ENCODE measurements at regions not wholly inside any gene's neighbourhood (a gene's known extent, or its start where the extent isn't known, plus 50 kb on each side); places are given as distances from the start of the nearest gene placed in this dataset.

DNA sequence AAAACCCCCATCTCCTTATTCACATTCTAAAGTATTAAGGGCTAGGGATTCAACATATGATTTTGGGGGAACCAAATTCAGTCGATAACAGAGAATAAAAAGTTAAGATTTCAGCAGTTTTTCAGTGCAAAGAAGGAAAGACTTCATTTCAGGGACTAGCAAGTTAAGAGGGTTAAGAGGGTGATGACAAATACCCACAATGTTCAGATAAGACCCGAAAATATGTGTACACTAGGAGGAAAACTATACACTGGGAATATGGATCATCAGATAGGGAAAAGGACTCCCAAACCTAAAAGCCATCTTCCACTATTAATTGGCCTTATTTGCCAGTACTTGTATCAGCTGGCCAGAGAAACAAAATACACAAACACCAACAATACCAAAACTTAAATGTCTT, 824.2 kb downstream of the SLC16A7 start:
- Histone ChIP-seq H2AFZ (no peak overlapping the region), H3K4me1 (no peaks in the 10 kb centered on the region), H3K4me3 (ENCODE audit: low read depth, low read length) (no peak overlapping the region), H3K9me3 (ENCODE audit: control insufficient read depth, low read length) (no peaks in the 10 kb centered on the region), H3K79me2 (no peaks in the 10 kb centered on the region), H3K9ac (no peak overlapping the region), H3K27me3 (ENCODE audit: control insufficient read depth, insufficient read depth, low read length) (no peaks in the 10 kb centered on the region), H3K4me2 (ENCODE audit: low read length) (no peak overlapping the region), H3K36me3 (ENCODE audit: control insufficient read depth, insufficient read depth, low read length) (no peaks in the 10 kb centered on the region), H3K27ac (no peak overlapping the region)
- TF ChIP-seq, protein P1, sequence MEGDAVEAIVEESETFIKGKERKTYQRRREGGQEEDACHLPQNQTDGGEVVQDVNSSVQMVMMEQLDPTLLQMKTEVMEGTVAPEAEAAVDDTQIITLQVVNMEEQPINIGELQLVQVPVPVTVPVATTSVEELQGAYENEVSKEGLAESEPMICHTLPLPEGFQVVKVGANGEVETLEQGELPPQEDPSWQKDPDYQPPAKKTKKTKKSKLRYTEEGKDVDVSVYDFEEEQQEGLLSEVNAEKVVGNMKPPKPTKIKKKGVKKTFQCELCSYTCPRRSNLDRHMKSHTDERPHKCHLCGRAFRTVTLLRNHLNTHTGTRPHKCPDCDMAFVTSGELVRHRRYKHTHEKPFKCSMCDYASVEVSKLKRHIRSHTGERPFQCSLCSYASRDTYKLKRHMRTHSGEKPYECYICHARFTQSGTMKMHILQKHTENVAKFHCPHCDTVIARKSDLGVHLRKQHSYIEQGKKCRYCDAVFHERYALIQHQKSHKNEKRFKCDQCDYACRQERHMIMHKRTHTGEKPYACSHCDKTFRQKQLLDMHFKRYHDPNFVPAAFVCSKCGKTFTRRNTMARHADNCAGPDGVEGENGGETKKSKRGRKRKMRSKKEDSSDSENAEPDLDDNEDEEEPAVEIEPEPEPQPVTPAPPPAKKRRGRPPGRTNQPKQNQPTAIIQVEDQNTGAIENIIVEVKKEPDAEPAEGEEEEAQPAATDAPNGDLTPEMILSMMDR (IDR thresholded peaks at IDR 0.05), result no peak

DNA sequence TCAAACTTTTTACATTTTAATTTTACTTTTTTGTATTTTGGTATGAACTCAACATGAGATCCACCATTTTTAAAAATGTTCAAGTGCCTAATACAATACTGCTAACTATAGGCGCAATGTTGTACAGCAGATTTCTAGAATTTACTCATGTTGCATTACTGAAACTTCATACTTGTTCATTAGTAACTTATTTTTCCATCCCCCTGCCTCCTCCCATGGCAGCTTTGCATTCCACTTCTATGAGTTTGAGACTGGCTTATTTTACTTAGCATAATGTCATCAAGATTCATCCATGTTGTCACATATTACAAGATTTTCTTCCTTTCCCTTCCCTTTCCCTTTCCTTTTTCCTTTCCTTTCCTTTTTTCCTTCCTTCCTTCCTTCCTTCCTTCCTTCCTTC, 825.9 kb downstream of the SLC16A7 start:
- Histone ChIP-seq H3K79me2 (no peaks in the 10 kb centered on the region), H3K36me3 (ENCODE audit: control insufficient read depth, insufficient read depth, low read length) (no peaks in the 10 kb centered on the region), H3K4me3 (ENCODE audit: low read depth, low read length) (no peak overlapping the region), H3K27ac (no peak overlapping the region), H3K27me3 (ENCODE audit: control insufficient read depth, insufficient read depth, low read length) (no peaks in the 10 kb centered on the region), H2AFZ (no peak overlapping the region), H3K4me2 (ENCODE audit: low read length) (no peak overlapping the region), H3K4me1 (no peaks in the 10 kb centered on the region), H3K9ac (no peak overlapping the region), H3K9me3 (ENCODE audit: control insufficient read depth, low read length) (no peaks in the 10 kb centered on the region)
- TF ChIP-seq, protein P1 (IDR thresholded peaks at IDR 0.05), result no peak

DNA sequence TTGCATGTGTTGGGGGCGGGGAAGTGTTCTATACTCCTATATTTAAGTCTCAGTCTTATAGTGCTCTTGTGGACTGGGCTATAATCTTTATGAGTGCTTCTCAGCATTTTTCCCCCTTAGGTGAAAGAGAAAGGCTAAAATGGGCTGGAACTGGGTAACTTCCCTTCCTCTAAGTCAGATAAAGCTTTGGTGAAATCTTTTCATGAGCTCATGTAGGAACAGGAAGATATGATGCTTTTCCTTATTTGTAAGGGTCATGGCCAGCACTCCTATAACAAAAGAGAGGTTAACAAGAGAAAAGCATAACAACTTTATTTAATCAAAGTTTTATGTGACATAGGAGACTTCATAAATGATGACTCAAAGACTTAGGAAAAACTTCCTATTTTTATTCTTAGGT, 841.5 kb downstream of the SLC16A7 start:
- H3K36me3 ChIP-seq (ENCODE audit: control insufficient read depth, insufficient read depth, low read length), result no peaks in the 10 kb centered on the region
- H3K4me1 ChIP-seq, result no peaks in the 10 kb centered on the region
- no peaks in the 10 kb centered on the region for H3K9me3 ChIP-seq (ENCODE audit: control insufficient read depth, low read length)
- no peaks in the 10 kb centered on the region for H3K79me2 ChIP-seq
- H3K27me3 ChIP-seq (ENCODE audit: control insufficient read depth, insufficient read depth, low read length), result no peaks in the 10 kb centered on the region
- H3K27ac ChIP-seq, result no peak overlapping the region
- TF ChIP-seq, protein P1 (IDR thresholded peaks at IDR 0.05), result no peak
- no peak overlapping the region for H3K4me2 ChIP-seq (ENCODE audit: low read length)
- no peak overlapping the region for H3K4me3 ChIP-seq (ENCODE audit: low read depth, low read length)
- no peak overlapping the region for H2AFZ ChIP-seq
- no peak overlapping the region for H3K9ac ChIP-seq

DNA sequence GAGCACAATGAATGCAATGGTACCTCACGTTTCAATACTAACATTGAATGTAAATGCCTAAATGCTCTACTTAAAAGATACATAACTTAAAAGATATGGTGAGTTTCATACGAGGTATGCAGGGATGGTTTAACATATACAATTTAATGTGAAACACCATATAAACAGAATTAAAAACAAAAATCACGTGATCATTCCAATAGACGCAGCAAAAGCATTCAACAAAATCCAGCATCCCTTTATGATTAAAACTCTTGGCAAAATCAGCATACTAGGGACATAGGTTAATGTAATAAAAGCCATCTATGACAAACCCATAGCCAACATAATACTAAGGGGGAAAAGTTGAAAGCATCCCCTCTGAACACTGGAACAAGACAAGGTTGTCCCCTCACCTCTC, 845.7 kb downstream of the SLC16A7 start:
- Histone ChIP-seq H3K4me2 (ENCODE audit: low read length) (no peak overlapping the region), H3K4me3 (ENCODE audit: low read depth, low read length) (no peak overlapping the region), H3K9me3 (ENCODE audit: control insufficient read depth, low read length) (no peaks in the 10 kb centered on the region), H3K4me1 (no peaks in the 10 kb centered on the region), H3K27me3 (ENCODE audit: control insufficient read depth, insufficient read depth, low read length) (no peaks in the 10 kb centered on the region), H3K27ac (no peak overlapping the region), H2AFZ (no peak overlapping the region), H3K79me2 (no peaks in the 10 kb centered on the region), H3K36me3 (ENCODE audit: control insufficient read depth, insufficient read depth, low read length) (no peaks in the 10 kb centered on the region), H3K9ac (no peak overlapping the region)
- TF ChIP-seq, protein P1 (IDR thresholded peaks at IDR 0.05), result no peak

DNA sequence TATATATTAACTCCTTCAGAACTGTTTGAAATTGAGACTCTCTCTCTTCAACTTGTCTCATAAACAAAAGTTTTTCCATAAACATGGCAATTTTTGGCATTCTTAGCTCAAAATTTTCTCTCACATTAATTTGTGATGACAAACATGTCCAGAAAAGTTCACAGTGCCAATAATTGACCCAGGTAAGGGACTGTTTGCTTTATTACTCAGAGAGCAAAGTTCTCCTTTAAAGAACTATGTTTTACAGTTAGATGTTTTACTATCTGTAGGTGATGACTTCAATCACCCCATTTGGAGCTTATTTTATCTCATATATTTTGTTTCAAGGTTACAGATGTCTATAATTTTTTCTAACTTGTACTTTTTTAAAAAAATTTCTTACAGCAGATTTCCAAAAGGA, 855.6 kb downstream of the SLC16A7 start:
- Histone ChIP-seq H3K27me3 (ENCODE audit: control insufficient read depth, insufficient read depth, low read length) (no peaks in the 10 kb centered on the region), H3K9ac (no peak overlapping the region), H3K36me3 (ENCODE audit: control insufficient read depth, insufficient read depth, low read length) (no peaks in the 10 kb centered on the region), H3K9me3 (ENCODE audit: control insufficient read depth, low read length) (no peaks in the 10 kb centered on the region), H3K4me1 (no peaks in the 10 kb centered on the region), H3K27ac (no peak overlapping the region), H3K4me3 (ENCODE audit: low read depth, low read length) (no peak overlapping the region), H2AFZ (no peak overlapping the region), H3K4me2 (ENCODE audit: low read length) (no peak overlapping the region), H3K79me2 (no peaks in the 10 kb centered on the region)
- TF ChIP-seq, protein P1 (IDR thresholded peaks at IDR 0.05), result no peak
